ENCODE measurements at regions not wholly inside any gene's neighbourhood (a gene's known extent, or its start where the extent isn't known, plus 50 kb on each side); places are given as distances from the start of the nearest gene placed in this dataset.

- Histone ChIP-seq H2BK5ac (ENCODE audit: low read depth, low read length) (peak overlapping the region; percentile 56; the same call in 1 of the 2 replicates), H3K9ac (replicated peaks in 1 of 4; ENCODE audit: extremely low read depth in 1 of 4, low read depth in 3 of 4, low read length in 3 of 4) (no peak overlapping the region), H3K56ac (replicated peaks; ENCODE audit: insufficient read length, low read depth, low read length) (no peak overlapping the region), H2AK5ac (ENCODE audit: low read depth, low read length) (no peak overlapping the region; the same call in 1 of the 2 replicates), H3K4me2 (ENCODE audit: insufficient read depth in 1 of 2, low read depth in 2 of 2, low read length in 2 of 2) (no peak overlapping the region), H3K23me2 (ENCODE audit: low read depth, low read length) (no peaks in the 10 kb centered on the region), H3K14ac (ENCODE audit: insufficient read length) (no peak overlapping the region), H4K5ac (ENCODE audit: insufficient read length, low read depth, low read length) (no peak overlapping the region), H2BK120ac (replicated peaks; ENCODE audit: low read depth, low read length) (no peak overlapping the region), H3K4me3 (ENCODE audit: extremely low read depth in 1 of 4, insufficient read depth in 2 of 4, low read depth in 3 of 4, low read length in 4 of 4) (no peak overlapping the region), H2AFZ (ENCODE audit: low read length) (no peak overlapping the region), H3K36me3 (ENCODE audit: control insufficient read depth in 2 of 4, insufficient read depth in 4 of 4, low read length in 3 of 4) (no peaks in the 10 kb centered on the region), H4K8ac (ENCODE audit: extremely low read depth, insufficient read depth, low read length) (no peak overlapping the region), H3K27ac (ENCODE audit: low read depth, low read length) (no peak overlapping the region), H2BK12ac (ENCODE audit: low read depth, low read length) (0 out of 2 replicates have a peak overlapping the region, but pooled peaks have one; percentile 84), H4K20me1 (replicated peaks in 1 of 2; ENCODE audit: control insufficient read depth in 1 of 2, insufficient read depth in 2 of 2, low read length in 2 of 2) (no peaks in the 10 kb centered on the region), H3K9me3 (ENCODE audit: insufficient read depth in 2 of 2, low read depth in 1 of 2, low read length in 1 of 2) (no peaks in the 10 kb centered on the region; a peak in 1 of 4 replicates), H3K4ac (replicated peaks; ENCODE audit: insufficient read length, low read depth, low read length) (no peak overlapping the region), H2BK15ac (ENCODE audit: low read length) (0 out of 2 replicates have a peak overlapping the region, but pooled peaks have one; percentile 19), H3K23ac (ENCODE audit: insufficient read length) (no peak overlapping the region), H3K4me1 (replicated peaks in 1 of 4; ENCODE audit: control insufficient read depth in 3 of 4, insufficient read depth in 4 of 4, low read length in 3 of 4) (peaks cover 7 to 9% (median 8%) of the 10 kb centered on the region in 4 experiments), H2BK20ac (ENCODE audit: low read length) (peak overlapping the region; percentile 40; the same call in 1 of the 2 replicates), H3K79me1 (ENCODE audit: low read depth, low read length) (no peaks in the 10 kb centered on the region), H3K18ac (ENCODE audit: extremely low read depth, low read length) (no peak overlapping the region), H3K27me3 (replicated peaks in 1 of 4; ENCODE audit: control insufficient read depth in 3 of 4, extremely low read depth in 1 of 4, insufficient read depth in 3 of 4, low read length in 3 of 4) (no peaks in the 10 kb centered on the region), H3K79me2 (ENCODE audit: control insufficient read depth in 1 of 2, insufficient read depth in 2 of 2, low read length in 2 of 2) (no peaks in the 10 kb centered on the region), H4K91ac (replicated peaks; ENCODE audit: insufficient read length, low read length) (peak overlapping the region; percentile 70)
- WGBS, 2 experiments (ENCODE audit: extremely low coverage in 1 of 2, insufficient coverage in 1 of 2, insufficient read length in 1 of 2, insufficient replicate concordance in 2 of 2, low coverage in 1 of 2, low lambda C conversion rate in 2 of 2, missing lambda C conversion rate in 1 of 2) = 83% methylated on average over 9 of the region's 9 CpGs; no CpG with 5 or more reads in 1 of the 2 experiments
- ChIA-PET POLR2A (ENCODE audit: partially characterized antibody) (no interaction called here), CTCF (ENCODE audit: partially characterized antibody) (interaction anchor here (0.7 to 1.2 kb wide), 3 partner anchors 17 to 334 kb away, joined by 3 read pairs; no protein-coding TSS in a partner anchor)
- FAIRE-seq (no peak), DNase-seq (ENCODE audit: low read depth in 1 of 2, low spot score in 2 of 2) (no peak)
- TF ChIP-seq TCF12 (IDR thresholded peaks at IDR 0.05; ENCODE audit: low read depth, low read length) (no peak), TAF1 (IDR thresholded peaks at IDR 0.05; ENCODE audit: low read depth, low read length) (no peak)
Observed at GRCh38 chr1:8161546-8162105, 135.5 kb upstream of the ERRFI1 start.

Measured in H1 (cell line).